ENCODE measurements at regions not wholly inside any gene's neighbourhood (a gene's known extent, or its start where the extent isn't known, plus 50 kb on each side); places are given as distances from the start of the nearest gene placed in this dataset.

DNA sequence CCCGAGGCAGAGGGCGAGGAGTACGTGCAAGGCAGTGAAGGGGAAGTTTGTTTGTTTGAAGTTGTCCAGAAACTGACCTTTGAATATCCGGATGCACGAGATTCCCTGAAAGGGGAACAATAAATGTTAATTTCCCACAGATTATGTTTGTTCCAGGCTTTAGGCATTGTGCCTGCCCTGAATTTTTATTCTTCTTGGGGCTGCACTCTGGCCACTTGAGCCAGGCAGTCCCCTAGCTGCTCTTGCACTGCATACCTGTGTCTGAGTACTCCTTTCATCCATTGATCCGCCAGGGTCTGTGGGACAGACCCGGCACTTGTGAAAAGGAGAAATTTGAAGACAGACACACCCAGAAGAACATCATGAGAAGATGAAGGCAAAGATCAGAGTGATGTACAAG lies 343.5 kb upstream of the FOXK1 start:
- TF ChIP-seq POLR2AphosphoS5 (IDR thresholded peaks at IDR 0.05; ENCODE audit: low read depth, low read length) (no peak), TCF7L2 (IDR thresholded peaks at IDR 0.05; ENCODE audit: low read depth, low read length) (no peak)
- TF ChIP-seq, protein P1, sequence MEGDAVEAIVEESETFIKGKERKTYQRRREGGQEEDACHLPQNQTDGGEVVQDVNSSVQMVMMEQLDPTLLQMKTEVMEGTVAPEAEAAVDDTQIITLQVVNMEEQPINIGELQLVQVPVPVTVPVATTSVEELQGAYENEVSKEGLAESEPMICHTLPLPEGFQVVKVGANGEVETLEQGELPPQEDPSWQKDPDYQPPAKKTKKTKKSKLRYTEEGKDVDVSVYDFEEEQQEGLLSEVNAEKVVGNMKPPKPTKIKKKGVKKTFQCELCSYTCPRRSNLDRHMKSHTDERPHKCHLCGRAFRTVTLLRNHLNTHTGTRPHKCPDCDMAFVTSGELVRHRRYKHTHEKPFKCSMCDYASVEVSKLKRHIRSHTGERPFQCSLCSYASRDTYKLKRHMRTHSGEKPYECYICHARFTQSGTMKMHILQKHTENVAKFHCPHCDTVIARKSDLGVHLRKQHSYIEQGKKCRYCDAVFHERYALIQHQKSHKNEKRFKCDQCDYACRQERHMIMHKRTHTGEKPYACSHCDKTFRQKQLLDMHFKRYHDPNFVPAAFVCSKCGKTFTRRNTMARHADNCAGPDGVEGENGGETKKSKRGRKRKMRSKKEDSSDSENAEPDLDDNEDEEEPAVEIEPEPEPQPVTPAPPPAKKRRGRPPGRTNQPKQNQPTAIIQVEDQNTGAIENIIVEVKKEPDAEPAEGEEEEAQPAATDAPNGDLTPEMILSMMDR (IDR thresholded peaks at IDR 0.05), result no peak
- TF ChIP-seq, protein P2, sequence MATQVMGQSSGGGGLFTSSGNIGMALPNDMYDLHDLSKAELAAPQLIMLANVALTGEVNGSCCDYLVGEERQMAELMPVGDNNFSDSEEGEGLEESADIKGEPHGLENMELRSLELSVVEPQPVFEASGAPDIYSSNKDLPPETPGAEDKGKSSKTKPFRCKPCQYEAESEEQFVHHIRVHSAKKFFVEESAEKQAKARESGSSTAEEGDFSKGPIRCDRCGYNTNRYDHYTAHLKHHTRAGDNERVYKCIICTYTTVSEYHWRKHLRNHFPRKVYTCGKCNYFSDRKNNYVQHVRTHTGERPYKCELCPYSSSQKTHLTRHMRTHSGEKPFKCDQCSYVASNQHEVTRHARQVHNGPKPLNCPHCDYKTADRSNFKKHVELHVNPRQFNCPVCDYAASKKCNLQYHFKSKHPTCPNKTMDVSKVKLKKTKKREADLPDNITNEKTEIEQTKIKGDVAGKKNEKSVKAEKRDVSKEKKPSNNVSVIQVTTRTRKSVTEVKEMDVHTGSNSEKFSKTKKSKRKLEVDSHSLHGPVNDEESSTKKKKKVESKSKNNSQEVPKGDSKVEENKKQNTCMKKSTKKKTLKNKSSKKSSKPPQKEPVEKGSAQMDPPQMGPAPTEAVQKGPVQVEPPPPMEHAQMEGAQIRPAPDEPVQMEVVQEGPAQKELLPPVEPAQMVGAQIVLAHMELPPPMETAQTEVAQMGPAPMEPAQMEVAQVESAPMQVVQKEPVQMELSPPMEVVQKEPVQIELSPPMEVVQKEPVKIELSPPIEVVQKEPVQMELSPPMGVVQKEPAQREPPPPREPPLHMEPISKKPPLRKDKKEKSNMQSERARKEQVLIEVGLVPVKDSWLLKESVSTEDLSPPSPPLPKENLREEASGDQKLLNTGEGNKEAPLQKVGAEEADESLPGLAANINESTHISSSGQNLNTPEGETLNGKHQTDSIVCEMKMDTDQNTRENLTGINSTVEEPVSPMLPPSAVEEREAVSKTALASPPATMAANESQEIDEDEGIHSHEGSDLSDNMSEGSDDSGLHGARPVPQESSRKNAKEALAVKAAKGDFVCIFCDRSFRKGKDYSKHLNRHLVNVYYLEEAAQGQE (IDR thresholded peaks at IDR 0.05; ENCODE audit: insufficient read depth in 1 of 2, low read depth in 2 of 2, low read length in 1 of 2), result no peak

Data from Panc1 (cell line).